H1 (cell line): ENCODE measurements at regions not wholly inside any gene's neighbourhood (a gene's known extent, or its start where the extent isn't known, plus 50 kb on each side); places are given as distances from the start of the nearest gene placed in this dataset.

Experiments
- CTCF ChIA-PET: fragments of 300-600 bp; sonication (Branson Sonifier 250); formaldehyde crosslinking; loops from one replicate; lab custom pipeline; 2021; ENCODE audit not compliant: partially characterized antibody; lab: Charles Lee
- POLR2A ChIA-PET: fragments of 300-600 bp; sonication (Branson Sonifier 250); formaldehyde crosslinking; loops from one replicate; lab custom pipeline; 2021; ENCODE audit warnings: inconsistent platforms; ENCODE audit not compliant: partially characterized antibody; lab: Charles Lee
- DNase-seq, 2 experiments: peaks; one replicate each; pipeline versions ENCODE4 v3.0.0 to v3.0.0-alpha.2; 2010 to 2022; ENCODE audit warnings: low spot score in 2 of 2, low read depth in 1 of 2, mixed read lengths in 1 of 2
- FAIRE-seq: peaks from 2 replicates; lab custom pipeline; 2011; peaks lifted over from hg19 to GRCh38; lab: Jason Lieb, UNC
- H2AFZ ChIP-seq: 2 replicates; pipeline ENCODE4 v1.8.1; 2012; ENCODE audit warnings: low read length, inconsistent platforms
- H2AK5ac ChIP-seq: 2 replicates; pipeline ENCODE4 v1.6.1; 2013; ENCODE audit warnings: low read depth, low read length
- H2BK120ac ChIP-seq: replicated peaks from 2 replicates; pipeline ENCODE3; 2013; ENCODE audit warnings: low read depth, low read length, inconsistent platforms
- H2BK12ac ChIP-seq: 2 replicates; pipeline ENCODE4 v1.6.1; 2013; ENCODE audit warnings: low read depth, low read length
- H2BK15ac ChIP-seq: 2 replicates; pipeline ENCODE4 v1.6.1; 2013; ENCODE audit warnings: low read length
- H2BK20ac ChIP-seq: 2 replicates; pipeline ENCODE4 v1.6.1; 2013; ENCODE audit warnings: low read length
- H2BK5ac ChIP-seq: 2 replicates; pipeline ENCODE4 v1.6.1; 2013; ENCODE audit warnings: low read depth, low read length
- H3K14ac ChIP-seq: 2 replicates; pipeline ENCODE4 v1.6.1; 2013; ENCODE audit warnings: inconsistent platforms; ENCODE audit not compliant: insufficient read length
- H3K18ac ChIP-seq: 2 replicates; pipeline ENCODE4 v1.6.1; 2013; ENCODE audit warnings: low read length; ENCODE audit errors: extremely low read depth
- H3K23ac ChIP-seq: 2 replicates; pipeline ENCODE4 v1.6.1; 2013; ENCODE audit warnings: inconsistent platforms; ENCODE audit not compliant: insufficient read length
- H3K23me2 ChIP-seq: 2 replicates; pipeline ENCODE4 v1.6.1; 2013; ENCODE audit warnings: low read depth, low read length
- H3K27ac ChIP-seq: 2 replicates; pipeline ENCODE4 v1.6.1; 2011; ENCODE audit warnings: low read depth, low read length, inconsistent platforms
- H3K27me3 ChIP-seq, 4 experiments: replicated peaks in 1 of 4; 1 replicate in 1 of 4; 2 replicates in 3 of 4; pipeline versions ENCODE4 v1.6.1 to v1.8.1; 2011 to 2013; ENCODE audit warnings: low read length in 3 of 4, mild to moderate bottlenecking in 3 of 4, inconsistent platforms in 2 of 4, mixed read lengths in 2 of 4, moderate library complexity in 1 of 4; ENCODE audit not compliant: control insufficient read depth in 3 of 4, insufficient read depth in 3 of 4; ENCODE audit errors: extremely low read depth in 1 of 4
- H3K36me3 ChIP-seq, 4 experiments: 2 replicates each; pipeline versions ENCODE4 v1.6.1 to v1.8.1; 2011 to 2013; ENCODE audit warnings: mild to moderate bottlenecking in 4 of 4, low read length in 3 of 4, moderate library complexity in 2 of 4, control low read depth in 1 of 4, inconsistent platforms in 1 of 4; ENCODE audit not compliant: insufficient read depth in 4 of 4, control insufficient read depth in 2 of 4
- H3K4ac ChIP-seq: replicated peaks from 2 replicates; pipeline ENCODE3; 2013; ENCODE audit warnings: low read length, low read depth, mixed read lengths, inconsistent platforms; ENCODE audit not compliant: insufficient read length
- H3K4me1 ChIP-seq, 4 experiments: replicated peaks in 1 of 4; 1 replicate in 1 of 4; 2 replicates in 3 of 4; pipeline versions ENCODE4 v1.6.1 to v1.8.1; 2011 to 2013; ENCODE audit warnings: low read length in 3 of 4, inconsistent platforms in 2 of 4, mixed read lengths in 1 of 4; ENCODE audit not compliant: insufficient read depth in 4 of 4, control insufficient read depth in 3 of 4
- H3K4me2 ChIP-seq, 2 experiments: 2 replicates each; pipeline versions ENCODE4 v1.6.1 to v1.8.1; 2011 to 2013; ENCODE audit warnings: low read depth in 2 of 2, low read length in 2 of 2, control low read depth in 1 of 2, inconsistent platforms in 1 of 2, mild to moderate bottlenecking in 1 of 2; ENCODE audit not compliant: insufficient read depth in 1 of 2
- H3K4me3 ChIP-seq, 4 experiments: fragments of 200-600, 300-600 bp in 1 of 4; sonication (generic), shearing (Covaris generic), sonication (Bioruptor Twin) in 1 of 4; 2 replicates each; pipeline versions ENCODE4 v1.5.1 to v1.8.1; 2011 to 2016; ENCODE audit warnings: low read length in 4 of 4, low read depth in 3 of 4, control low read depth in 2 of 4, inconsistent platforms in 2 of 4, mild to moderate bottlenecking in 2 of 4, mixed read lengths in 1 of 4, moderate library complexity in 1 of 4; ENCODE audit not compliant: insufficient read depth in 2 of 4; ENCODE audit errors: extremely low read depth in 1 of 4
- H3K56ac ChIP-seq: replicated peaks from 2 replicates; pipeline ENCODE3; 2013; ENCODE audit warnings: low read depth, mild to moderate bottlenecking, mixed read lengths, low read length, inconsistent platforms; ENCODE audit not compliant: insufficient read length
- H3K79me1 ChIP-seq: 2 replicates; pipeline ENCODE4 v1.6.1; 2013; ENCODE audit warnings: low read depth, low read length, control low read depth
- H3K79me2 ChIP-seq, 2 experiments: 2 replicates each; pipeline versions ENCODE4 v1.6.1 to v1.8.1; 2012 to 2013; ENCODE audit warnings: low read length in 2 of 2, mild to moderate bottlenecking in 2 of 2, inconsistent platforms in 1 of 2; ENCODE audit not compliant: insufficient read depth in 2 of 2, control insufficient read depth in 1 of 2
- H3K9ac ChIP-seq, 4 experiments: replicated peaks in 1 of 4; 1 replicate in 1 of 4; 2 replicates in 3 of 4; pipeline versions ENCODE4 v1.6.1 to v1.8.1; 2011 to 2013; ENCODE audit warnings: low read depth in 3 of 4, low read length in 3 of 4, control low read depth in 2 of 4, mild to moderate bottlenecking in 2 of 4, moderate library complexity in 2 of 4, inconsistent platforms in 1 of 4; ENCODE audit errors: extremely low read depth in 1 of 4
- H3K9me3 ChIP-seq, 2 experiments: 2 replicates each; pipeline versions ENCODE4 v1.6.1 to v1.8.1; 2012 to 2013; ENCODE audit warnings: mild to moderate bottlenecking in 2 of 2, moderate library complexity in 2 of 2, control low read depth in 1 of 2, inconsistent platforms in 1 of 2, low read depth in 1 of 2, low read length in 1 of 2, mixed read lengths in 1 of 2; ENCODE audit not compliant: insufficient read depth in 2 of 2
- H4K20me1 ChIP-seq, 2 experiments: replicated peaks in 1 of 2; 2 replicates each; pipeline versions ENCODE3 to v1.8.1; 2011 to 2013; ENCODE audit warnings: inconsistent platforms in 2 of 2, low read length in 2 of 2, mild to moderate bottlenecking in 1 of 2; ENCODE audit not compliant: insufficient read depth in 2 of 2, control insufficient read depth in 1 of 2
- H4K5ac ChIP-seq: 2 replicates; pipeline ENCODE4 v1.6.1; 2013; ENCODE audit warnings: low read length, low read depth, mixed read lengths, inconsistent platforms; ENCODE audit not compliant: insufficient read length
- H4K8ac ChIP-seq: 2 replicates; pipeline ENCODE4 v1.8.0; 2013; ENCODE audit warnings: mild to moderate bottlenecking, moderate library complexity, low read length, inconsistent platforms; ENCODE audit not compliant: insufficient read depth; ENCODE audit errors: extremely low read depth
- H4K91ac ChIP-seq: replicated peaks from 2 replicates; pipeline ENCODE3; 2013; ENCODE audit warnings: low read length, mixed read lengths, inconsistent platforms; ENCODE audit not compliant: insufficient read length
- JUN ChIP-seq: IDR thresholded peaks from 2 replicates; pipeline ENCODE4 v1.6.1; 2011; ENCODE audit warnings: low read depth, mild to moderate bottlenecking, improper control_type of control experiment, low read length
- RAD21 ChIP-seq, 2 experiments: IDR thresholded peaks in 1 of 2; conservative IDR thresholded peaks in 1 of 2; 2 replicates each; pipeline ENCODE4 v1.6.1; 2011; ENCODE audit warnings: low read depth in 2 of 2, low read length in 2 of 2, improper control_type of control experiment in 1 of 2, inconsistent platforms in 1 of 2, mild to moderate bottlenecking in 1 of 2, moderate library complexity in 1 of 2
- SP2 ChIP-seq: IDR thresholded peaks from 2 replicates; pipeline ENCODE4 v1.6.1; 2012; ENCODE audit warnings: mild to moderate bottlenecking, low read length, inconsistent platforms
- TAF7 ChIP-seq: optimal IDR thresholded peaks from 2 replicates; pipeline ENCODE3; 2011; ENCODE audit warnings: low read depth, mild to moderate bottlenecking, inconsistent platforms, low read length, moderate library complexity, borderline replicate concordance
- ZNF274 ChIP-seq: IDR thresholded peaks from 2 replicates; pipeline ENCODE4 v1.7.0; 2012; ENCODE audit warnings: low read length, borderline replicate concordance; ENCODE audit errors: extremely low read depth
- WGBS, 2 experiments: shearing (Covaris generic) in 1 of 2; methylation state at CpG; one replicate each; pipeline versions ENCODE4 v1.1.6 to v1.1.7; 2013 to 2015; ENCODE audit warnings: low lambda C conversion rate in 2 of 2, mixed read lengths in 2 of 2, inconsistent platforms in 1 of 2, low coverage in 1 of 2, missing lambda C conversion rate in 1 of 2; ENCODE audit not compliant: insufficient replicate concordance in 2 of 2, insufficient coverage in 1 of 2, insufficient read length in 1 of 2; ENCODE audit errors: extremely low coverage in 1 of 2, missing lambda C conversion rate in 1 of 2; 5-methylcytosine and 5-hydroxymethylcytosine counted together

GRCh38 chr3:87867001-87867400 lies 191.8 kb downstream of the CGGBP1 start:
- Histone ChIP-seq H3K56ac (no peak overlapping the region), H3K23ac (no peak overlapping the region), H3K4me3 (no peak overlapping the region), H4K20me1 (no peaks in the 10 kb centered on the region), H2BK15ac (no peak overlapping the region), H3K4me1 (no peaks in the 10 kb centered on the region), H2BK12ac (no peak overlapping the region), H2AFZ (no peak overlapping the region), H3K9ac (no peak overlapping the region), H3K27ac (no peak overlapping the region), H3K79me1 (no peaks in the 10 kb centered on the region), H3K9me3 (no peaks in the 10 kb centered on the region), H2BK120ac (no peak overlapping the region), H2BK20ac (no peak overlapping the region), H3K36me3 (no peaks in the 10 kb centered on the region), H3K4me2 (no peak overlapping the region), H3K23me2 (no peaks in the 10 kb centered on the region), H3K18ac (no peak overlapping the region), H3K4ac (no peak overlapping the region), H4K5ac (no peak overlapping the region), H2AK5ac (no peak overlapping the region), H3K14ac (no peak overlapping the region), H4K8ac (no peak overlapping the region), H2BK5ac (no peak overlapping the region), H3K79me2 (no peaks in the 10 kb centered on the region), H3K27me3 (no peaks in the 10 kb centered on the region), H4K91ac (no peak overlapping the region)
- CTCF ChIA-PET: interaction anchor here (0.6 kb wide), 1 partner anchor 692 kb away, joined by 3 read pairs; no protein-coding TSS in a partner anchor
- POLR2A ChIA-PET: no interaction called here
- DNase-seq: no peak
- WGBS, 2 experiments: 89% methylated on average over 2 of the region's 2 CpGs; no CpG with 5 or more reads in 1 of the 2 experiments
- no peak for TF ChIP-seq JUN
- no peak for TF ChIP-seq SP2
- no peak for TF ChIP-seq RAD21 (IDR thresholded peaks at IDR 0.05 in 1 of 2, conservative IDR thresholded peaks at IDR 0.05 in 1 of 2; ENCODE audit: low read depth in 2 of 2, low read length in 2 of 2)
- TF ChIP-seq TAF7: no peak
- no peak for TF ChIP-seq ZNF274
- FAIRE-seq: no peak
